ENCODE measurements at regions not wholly inside any gene's neighbourhood (a gene's known extent, or its start where the extent isn't known, plus 50 kb on each side); places are given as distances from the start of the nearest gene placed in this dataset.

GRCh38 chr9:11086561-11086960, 473.8 kb upstream of the PTPRD start:
- DNase-seq (ENCODE audit: low read depth, low spot score) (no peak), FAIRE-seq (no peak)
- no peak overlapping the region for H3K9ac ChIP-seq (replicated peaks; ENCODE audit: extremely low read depth, insufficient read depth, low read length)
- H3K79me2 ChIP-seq (ENCODE audit: control insufficient read depth, insufficient read depth, low read length) = no peaks in the 10 kb centered on the region
- no peak overlapping the region for H3K27ac ChIP-seq (ENCODE audit: insufficient read depth, low read depth, low read length)
- H3K4me2 ChIP-seq (ENCODE audit: insufficient read depth, low read length) = no peak overlapping the region
- no peaks in the 10 kb centered on the region for H3K27me3 ChIP-seq (ENCODE audit: control insufficient read depth in 2 of 2, insufficient read depth in 2 of 2, low read length in 2 of 2)
- POLR2A ChIA-PET = no interaction called here
- no peak overlapping the region for H2AFZ ChIP-seq (ENCODE audit: low read depth, low read length)
- no peaks in the 10 kb centered on the region for H3K9me3 ChIP-seq (replicated peaks; ENCODE audit: control insufficient read depth, insufficient read depth, low read length)
- no peaks in the 10 kb centered on the region for H4K20me1 ChIP-seq (replicated peaks; ENCODE audit: control insufficient read depth, extremely low read depth, insufficient read depth, low read length)
- dilution Hi-C loops (cut with MboI; ENCODE audit: extremely low pct_ligation_motif_present, low sequenced_read_pairs) = no loop called here
- H3K36me3 ChIP-seq (ENCODE audit: control insufficient read depth in 2 of 2, extremely low read depth in 1 of 2, insufficient read depth in 2 of 2, low read length in 2 of 2) = no peaks in the 10 kb centered on the region
- no TSS peak for BruUV-seq (replicated peaks)
- TF ChIP-seq MAX (IDR thresholded peaks at IDR 0.05; ENCODE audit: insufficient read depth, insufficient read length) (no peak), FOS (IDR thresholded peaks at IDR 0.05; ENCODE audit: borderline replicate concordance, insufficient read depth, low read length) (no peak), EZH2 (IDR thresholded peaks at IDR 0.05; ENCODE audit: borderline replicate concordance, low read depth, low read length, severe bottlenecking) (no peak), JUN (IDR thresholded peaks at IDR 0.05; ENCODE audit: borderline replicate concordance, insufficient read depth, insufficient read length, low read depth) (no peak), POLR2AphosphoS5 (IDR thresholded peaks at IDR 0.05; ENCODE audit: insufficient read depth, low read depth, low read length) (no peak), CTCF (IDR thresholded peaks at IDR 0.05; ENCODE audit: extremely low read depth in 1 of 2, insufficient read depth in 1 of 2, low read depth in 1 of 2, low read length in 2 of 2) (no peak), POLR2A (IDR thresholded peaks at IDR 0.05; ENCODE audit: low read depth, low read length) (no peak), MYC (IDR thresholded peaks at IDR 0.05; ENCODE audit: low read depth, low read length) (no peak), GATA2 (IDR thresholded peaks at IDR 0.05; ENCODE audit: insufficient read depth, insufficient read length, low read depth, low read length) (no peak)
- H3K4me3 ChIP-seq (replicated peaks in 1 of 3; ENCODE audit: insufficient read depth in 1 of 3, low read depth in 1 of 3, low read length in 3 of 3) = no peak overlapping the region
- no peaks in the 10 kb centered on the region for H3K4me1 ChIP-seq (ENCODE audit: control insufficient read depth, extremely low read depth, insufficient read depth, low read length)
- H3K9me1 ChIP-seq (replicated peaks; ENCODE audit: control insufficient read depth, extremely low read depth, insufficient read depth, low read length) = no peaks in the 10 kb centered on the region
- intact Hi-C loops (cut with micrococcal nuclease) = no loop called here
- CTCF ChIA-PET = no interaction called here
